COLO668 (cell line): ENCODE measurements at regions not wholly inside any gene's neighbourhood (a gene's known extent, or its start where the extent isn't known, plus 50 kb on each side); places are given as distances from the start of the nearest gene placed in this dataset.
"Not testable (repeated sequence)": the region's sequence is repeated elsewhere in the genome, so short reads cannot be mapped to it uniquely, and the experiment has no call there.

Experiments
- DNase-seq: peaks from one replicate; lab custom pipeline; 2025; ENCODE audit not compliant: unreplicated experiment; lab: John Stamatoyannopoulos, UW

- DNase-seq, result peak; percentile 65
Observed at GRCh38 chr1:157369808-157370521, 182.3 kb downstream of the FCRL5 start.

- DNase-seq, result not testable (repeated sequence)
Observed at GRCh38 chr1:157368941-157369340, 183.4 kb downstream of the FCRL5 start.

GRCh38 chr1:157368363-157368762 is 184.0 kb downstream of the FCRL5 start:
- DNase-seq, result no peak

- no peak for DNase-seq
Observed at GRCh38 chr1:157367870-157368269, 184.4 kb downstream of the FCRL5 start.

GRCh38 chr1:157367091-157367739 is 185.1 kb downstream of the FCRL5 start:
- no peak for DNase-seq

GRCh38 chr1:157364612-157365011 is 187.7 kb downstream of the FCRL5 start:
- DNase-seq, result no peak

- DNase-seq, result peak; percentile 26
Observed at GRCh38 chr1:157363660-157364140, 188.6 kb downstream of the FCRL5 start.

- peak; percentile 79 for DNase-seq
Observed at GRCh38 chr1:157360023-157360390, 192.3 kb downstream of the FCRL5 start.

GRCh38 chr1:157359314-157360022 is 192.8 kb downstream of the FCRL5 start:
- peak; percentile 82 for DNase-seq

GRCh38 chr1:157357111-157357510 is 195.2 kb downstream of the FCRL5 start:
- DNase-seq, result no peak

GRCh38 chr1:157356601-157357000 is 195.7 kb downstream of the FCRL5 start:
- no peak for DNase-seq

GRCh38 chr1:157353546-157353945 is 198.8 kb downstream of the FCRL5 start:
- no peak for DNase-seq

GRCh38 chr1:157352817-157353408 is 199.4 kb downstream of the FCRL5 start:
- no peak for DNase-seq

- no peak for DNase-seq
Observed at GRCh38 chr1:157352216-157352615, 200.1 kb downstream of the FCRL5 start.

GRCh38 chr1:157351800-157352199 is 200.5 kb downstream of the FCRL5 start:
- DNase-seq, result not testable (repeated sequence)

GRCh38 chr1:157348538-157349480 is 203.5 kb downstream of the FCRL5 start:
- DNase-seq, result no peak

- no peak for DNase-seq
Observed at GRCh38 chr1:157347506-157347905, 204.8 kb downstream of the FCRL5 start.

- not testable (repeated sequence) for DNase-seq
Observed at GRCh38 chr1:157337785-157338184, 199.6 kb upstream of the ETV3 start.

- no peak for DNase-seq
Observed at GRCh38 chr1:157335056-157335455, 196.9 kb upstream of the ETV3 start.

GRCh38 chr1:157334041-157334440 is 195.8 kb upstream of the ETV3 start:
- no peak for DNase-seq
